HG02970 (cell line): ENCODE measurements at regions not wholly inside any gene's neighbourhood (a gene's known extent, or its start where the extent isn't known, plus 50 kb on each side); places are given as distances from the start of the nearest gene placed in this dataset.
"Not testable (repeated sequence)": the region's sequence is repeated elsewhere in the genome, so short reads cannot be mapped to it uniquely, and the experiment has no call there.

Source experiments
- ATAC-seq: cut with Tn5 transposase; IDR thresholded peaks from one replicate; pipeline ENCODE4 v1.9.1; 2021; ENCODE audit warnings: mild to moderate bottlenecking, moderate library complexity, moderate number of reproducible peaks; ENCODE audit not compliant: unreplicated experiment, low FRiP score

- ATAC-seq, result no peak
These were observed 323.5 kb downstream of the ZNF326 start for GRCh38 chr1:90318431-90318830.

DNA sequence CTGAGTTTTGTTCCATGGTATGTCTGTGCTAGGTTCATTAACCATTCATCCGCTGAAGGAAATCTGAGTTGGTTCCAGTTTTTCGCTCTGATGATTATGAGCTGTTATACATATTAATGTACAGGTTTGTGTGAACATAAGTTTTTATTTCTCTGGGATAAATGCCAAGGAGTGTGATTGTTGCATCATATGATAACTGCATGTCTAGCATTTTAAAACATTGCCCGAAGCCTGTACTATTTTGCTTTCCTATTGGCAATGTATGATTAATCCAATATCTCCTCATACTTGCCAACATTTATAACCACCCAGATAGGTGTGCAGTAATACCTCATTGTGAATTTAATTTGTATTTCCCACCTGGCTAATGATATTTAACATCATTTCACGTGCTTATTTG is 322.7 kb downstream of the ZNF326 start:
- no peak for ATAC-seq

DNA sequence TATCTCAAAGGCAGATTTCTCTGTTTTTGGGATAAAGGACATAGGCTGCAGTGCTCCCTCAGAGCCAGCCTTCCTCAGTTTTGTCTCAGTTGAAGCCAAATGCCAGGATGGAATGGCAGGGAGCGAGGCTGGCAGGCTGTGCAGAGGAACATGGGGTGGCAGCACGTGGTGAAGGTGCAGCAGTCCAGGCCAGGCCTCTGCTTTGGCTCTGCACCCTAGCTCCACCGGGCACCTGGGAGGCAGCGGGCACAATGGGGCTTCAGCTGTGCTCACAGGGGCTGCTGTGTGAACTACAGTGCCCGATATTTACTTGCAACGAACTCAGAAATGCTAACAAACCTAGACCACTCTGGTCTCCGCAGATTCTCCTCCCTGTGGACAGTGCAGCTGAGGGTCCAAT is 319.6 kb downstream of the ZNF326 start:
- ATAC-seq, result no peak

DNA sequence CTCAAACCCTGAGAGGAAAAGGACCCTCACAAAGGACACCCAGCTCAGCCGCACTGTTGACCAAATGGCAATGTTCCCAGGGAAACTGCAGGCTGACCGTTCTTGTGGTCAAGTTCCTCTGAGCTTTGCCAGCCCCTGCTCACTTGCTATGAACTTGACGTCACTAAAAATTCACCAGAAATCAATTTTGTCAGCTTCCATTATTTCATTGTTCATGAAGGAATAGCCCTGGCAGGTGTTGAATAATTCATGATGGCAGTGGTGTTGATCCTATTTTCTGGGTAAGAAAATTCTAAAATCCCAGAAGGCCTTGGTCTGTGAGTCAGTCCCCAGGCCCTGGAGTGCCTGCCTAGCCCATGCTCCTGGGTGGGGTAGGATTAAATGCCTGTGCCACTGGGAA is 318.9 kb downstream of the ZNF326 start:
- ATAC-seq, result no peak

DNA sequence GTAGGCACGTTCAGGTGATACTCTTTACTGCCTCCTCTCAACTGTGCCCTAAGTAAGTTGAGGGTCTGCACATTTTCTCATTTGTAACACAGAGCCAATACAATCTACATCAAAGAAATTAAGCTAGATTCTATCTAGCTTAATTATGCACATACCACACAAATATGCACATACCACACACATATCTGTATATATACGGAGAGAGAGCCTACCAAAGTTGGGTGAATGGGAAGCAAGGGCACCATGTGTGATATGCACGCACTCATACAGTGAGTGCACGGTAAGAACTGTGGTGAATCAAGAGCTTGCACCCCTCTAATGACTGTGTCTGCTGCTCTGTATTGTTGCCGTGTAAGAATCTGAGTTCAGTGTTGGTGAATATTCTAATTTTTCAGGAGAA is 314.9 kb downstream of the ZNF326 start:
- no peak for ATAC-seq

DNA sequence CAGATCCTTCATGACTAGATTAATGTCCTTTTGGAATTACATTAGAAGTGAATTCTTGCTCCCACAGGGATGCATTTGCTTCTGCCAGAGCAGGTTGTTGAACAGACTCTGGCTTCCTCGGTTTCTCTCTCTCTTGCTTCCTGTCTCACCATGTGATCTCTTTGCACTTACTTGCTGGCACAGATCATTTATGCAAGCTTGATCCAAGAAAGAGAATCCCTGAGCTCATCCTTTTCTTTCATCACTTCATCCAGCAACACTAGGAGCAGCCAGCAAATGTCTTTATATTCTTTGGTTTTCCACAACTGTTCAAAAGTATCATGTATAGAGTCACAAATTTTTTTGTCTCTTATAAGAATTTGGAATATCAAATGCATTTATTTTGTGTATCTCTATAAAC is 313.5 kb downstream of the ZNF326 start:
- no peak for ATAC-seq

DNA sequence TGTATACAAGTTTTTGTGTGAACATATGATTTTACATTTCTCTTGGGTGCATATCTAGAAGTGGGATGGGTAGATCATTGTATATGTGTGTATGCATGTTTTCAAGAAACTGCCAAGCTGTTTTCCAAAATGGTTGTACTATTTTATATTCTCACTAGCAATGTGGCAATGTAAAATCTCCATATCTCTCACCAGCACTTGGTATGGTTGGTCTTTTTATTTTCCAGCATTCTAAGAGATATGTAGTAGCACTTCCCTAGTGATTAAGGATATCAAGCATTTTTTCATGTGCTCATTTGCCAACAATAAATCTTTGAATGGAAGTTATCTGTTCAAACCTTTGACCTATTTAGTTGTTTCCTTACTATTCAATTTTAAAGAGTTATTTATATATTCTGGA is 310.7 kb downstream of the ZNF326 start:
- ATAC-seq, result no peak

- ATAC-seq, result no peak
These were observed 301.4 kb downstream of the ZNF326 start for GRCh38 chr1:90296327-90296726.

GRCh38 chr1:90295534-90295933 is 300.6 kb downstream of the ZNF326 start:
- ATAC-seq, result no peak

GRCh38 chr1:90291431-90292216 is 296.7 kb downstream of the ZNF326 start:
- no peak for ATAC-seq

DNA sequence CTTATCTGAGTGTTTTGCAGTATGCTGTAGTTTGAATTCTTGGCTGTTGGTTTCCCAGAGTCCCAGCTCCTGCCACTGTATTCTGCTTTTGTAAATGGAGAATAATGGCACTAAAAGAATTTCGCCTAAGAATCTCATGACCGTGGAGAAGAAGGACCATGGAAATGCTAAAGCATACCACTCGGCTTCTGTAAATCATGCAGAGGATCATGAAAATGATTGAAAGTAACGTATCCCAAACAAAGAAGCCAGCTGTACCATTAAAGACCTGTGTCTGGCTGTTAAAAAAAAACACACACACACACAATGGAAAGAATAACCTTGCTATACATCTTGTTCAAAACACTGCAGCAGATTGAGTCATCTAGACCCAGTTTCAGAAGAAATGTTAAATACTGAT is 287.9 kb downstream of the ZNF326 start:
- ATAC-seq, result no peak

DNA sequence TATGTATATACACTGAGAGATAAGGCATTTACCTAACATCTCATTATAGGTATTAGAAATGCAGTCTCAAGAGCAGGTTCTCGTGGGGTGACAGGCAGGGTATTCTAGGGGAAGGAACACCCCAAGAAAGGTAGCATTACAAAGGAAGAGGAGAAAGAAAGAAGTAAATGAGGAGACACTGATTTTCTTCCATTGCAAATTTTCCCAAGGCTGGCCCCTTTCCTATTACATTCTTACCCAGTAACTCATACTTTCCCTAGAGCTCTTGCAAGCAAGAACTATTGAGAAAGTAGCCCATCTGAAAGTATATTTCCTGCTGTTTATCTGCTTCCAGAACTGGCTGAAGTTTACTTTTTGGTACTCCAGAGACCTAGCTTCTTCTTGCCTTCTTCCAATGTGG is 287.0 kb downstream of the ZNF326 start:
- not testable (repeated sequence) for ATAC-seq

DNA sequence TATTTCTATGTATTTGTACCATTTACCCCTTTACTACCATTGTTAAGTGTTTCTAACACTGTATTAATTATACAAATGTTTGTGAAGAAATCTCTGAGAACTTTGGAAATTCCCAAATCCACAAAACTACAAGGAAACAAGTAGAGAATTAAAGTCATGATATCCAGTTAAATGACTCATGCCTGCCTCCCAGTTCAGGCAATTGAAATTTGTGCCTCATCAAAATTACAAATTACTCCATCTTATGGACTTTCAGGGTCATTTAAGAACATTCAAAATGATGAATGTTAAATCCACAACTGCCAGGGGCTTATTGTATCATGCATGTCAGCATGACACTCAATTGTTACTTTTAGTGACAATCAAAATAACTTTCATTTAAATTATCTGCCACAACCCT is 282.4 kb downstream of the ZNF326 start:
- no peak for ATAC-seq

GRCh38 chr1:90274376-90274775 is 279.5 kb downstream of the ZNF326 start:
- no peak for ATAC-seq

- no peak for ATAC-seq
These were observed 278.4 kb downstream of the ZNF326 start for GRCh38 chr1:90273241-90273774.

GRCh38 chr1:90262791-90263190 is 267.9 kb downstream of the ZNF326 start:
- no peak for ATAC-seq

DNA sequence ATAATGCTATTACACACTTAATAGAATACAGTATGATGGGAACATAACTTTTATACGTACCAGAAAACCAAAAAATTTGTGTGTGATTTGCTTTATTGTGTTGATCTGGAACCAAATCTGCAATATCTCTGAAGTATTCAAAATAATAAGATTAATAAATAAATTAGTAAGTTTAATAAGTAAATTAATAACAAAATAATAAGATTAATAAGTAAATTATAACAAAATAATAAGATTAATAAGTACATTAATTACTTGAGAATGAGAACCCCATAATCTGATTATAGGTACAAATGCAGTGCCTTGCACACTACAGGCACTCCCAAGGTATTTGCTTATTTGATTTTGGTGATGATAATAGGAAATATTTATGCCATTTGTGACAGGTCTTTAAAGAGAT is 267.4 kb downstream of the ZNF326 start:
- no peak for ATAC-seq

DNA sequence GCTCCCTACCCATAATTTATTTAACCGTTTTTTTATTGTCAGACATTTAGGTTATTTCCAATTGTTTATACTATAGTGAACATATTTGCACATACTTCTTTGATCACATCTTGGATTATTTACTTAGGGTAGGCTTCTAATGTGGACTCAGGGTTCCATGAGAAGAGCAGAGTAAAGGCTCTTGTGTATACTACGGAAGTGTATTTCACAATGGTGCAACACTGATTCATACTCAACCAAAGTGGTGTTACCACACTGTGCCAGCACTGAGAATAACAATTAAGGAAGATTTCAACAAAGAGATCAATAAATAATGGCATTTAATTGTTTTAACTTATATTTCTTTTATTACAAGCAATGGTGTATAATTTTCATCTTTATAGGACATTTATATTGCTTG is 251.2 kb downstream of the ZNF326 start:
- no peak for ATAC-seq

DNA sequence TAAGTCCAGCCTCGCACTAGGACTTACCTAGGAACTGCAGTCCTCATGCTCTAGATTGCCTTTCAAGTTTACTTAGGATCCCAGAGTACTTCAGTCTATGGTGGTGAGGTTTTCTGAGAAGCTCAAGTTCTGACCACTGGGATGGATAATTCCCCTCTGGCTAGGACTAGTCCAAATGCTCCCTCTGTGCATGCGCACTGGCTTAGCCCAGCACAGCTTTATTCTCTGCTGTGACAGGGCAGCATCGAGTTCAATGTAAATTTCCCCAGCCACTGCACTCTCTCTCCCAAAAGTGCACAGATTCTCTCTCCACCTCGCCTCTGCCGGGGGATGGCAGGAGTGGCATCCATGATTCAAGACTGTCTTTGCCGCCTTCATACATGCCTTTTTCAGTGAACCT is 241.6 kb downstream of the ZNF326 start:
- no peak for ATAC-seq

DNA sequence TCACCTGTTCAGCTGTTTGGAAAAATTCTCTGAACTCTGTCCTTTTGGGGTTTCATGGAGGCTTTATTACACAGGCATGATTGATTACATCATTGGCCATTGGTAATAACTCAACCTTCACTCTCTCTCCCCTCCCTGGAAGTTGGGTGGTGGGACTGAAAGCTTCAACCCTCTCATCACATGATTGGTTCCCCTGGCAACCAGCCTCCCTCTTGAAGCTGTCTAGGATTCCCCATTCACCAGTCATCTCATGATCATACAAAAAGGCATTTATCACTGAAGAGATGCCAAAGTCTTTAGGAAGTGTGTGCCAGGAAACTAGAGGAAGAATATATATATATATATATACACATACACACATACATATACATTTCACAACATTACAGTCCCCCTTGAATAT is 228.5 kb downstream of the ZNF326 start:
- no peak for ATAC-seq

DNA sequence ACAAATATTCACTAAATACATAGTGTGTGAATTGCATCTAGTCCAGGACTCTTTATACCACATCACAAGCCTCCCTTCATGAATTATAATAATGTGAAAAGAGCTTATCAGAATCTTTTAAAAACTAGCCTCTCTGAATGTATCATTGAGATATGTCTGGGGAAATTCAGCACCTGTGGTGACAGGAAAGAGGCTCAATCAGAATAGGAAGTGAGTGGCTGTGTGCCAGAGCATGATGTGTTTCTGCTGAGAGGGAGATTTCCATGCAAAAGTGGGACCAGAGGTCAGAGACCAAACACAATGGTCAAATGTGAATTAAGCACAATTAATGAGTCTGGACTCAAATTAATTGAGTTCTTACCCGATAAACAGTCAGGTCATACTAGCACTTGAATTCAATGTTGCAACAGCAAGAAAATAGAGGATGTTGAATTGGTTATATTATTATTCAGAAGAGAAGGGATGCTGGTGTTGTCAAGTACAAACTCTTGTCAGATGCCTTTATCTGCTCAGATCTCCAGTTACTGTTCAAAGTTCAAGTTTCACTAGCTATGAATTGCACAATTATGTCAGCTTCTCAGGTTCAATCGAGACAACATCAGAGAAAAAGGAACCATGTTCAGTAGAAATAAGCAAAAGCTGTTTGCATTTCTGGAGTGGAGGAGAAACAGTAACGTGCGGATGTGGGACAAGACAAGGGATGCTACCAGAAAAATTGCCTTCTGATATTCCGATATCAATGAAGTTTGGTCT is 226.2 kb downstream of the ZNF326 start:
- no peak for ATAC-seq

- no peak for ATAC-seq
These were observed 225.6 kb downstream of the ZNF326 start for GRCh38 chr1:90220496-90220895.
